BE2C (cell line): ENCODE measurements at regions not wholly inside any gene's neighbourhood (a gene's known extent, or its start where the extent isn't known, plus 50 kb on each side); places are given as distances from the start of the nearest gene placed in this dataset.

ENCODE experiments used
- DNase-seq: peaks from one replicate; pipeline ENCODE4 v3.0.0-alpha.2; 2020
- H3K27me3 ChIP-seq: fragments of 250-450 bp; sonication (Bioruptor Pico); 2 replicates; pipeline ENCODE4 v1.5.1; 2020; ENCODE audit warnings: mild to moderate bottlenecking
- H3K36me3 ChIP-seq: fragments of 250-450 bp; sonication (Bioruptor Pico); 2 replicates; pipeline ENCODE4 v1.5.1; 2020; ENCODE audit warnings: mild to moderate bottlenecking
- H3K4me1 ChIP-seq: fragments of 250-450 bp; sonication (Bioruptor Pico); 2 replicates; pipeline ENCODE4 v1.5.1; 2020
- H3K4me3 ChIP-seq: 2 replicates; pipeline ENCODE4 v1.5.1; 2011; ENCODE audit warnings: low read depth, low read length
- H3K9me3 ChIP-seq: fragments of 250-450 bp; sonication (Bioruptor Pico); 2 replicates; pipeline ENCODE4 v1.5.1; 2020
- TF ChIP-seq, protein P1 (sequence below): IDR thresholded peaks from 2 replicates; pipeline ENCODE4 v1.5.1; 2012; ENCODE audit warnings: mild to moderate bottlenecking, low read depth, low read length

DNA sequence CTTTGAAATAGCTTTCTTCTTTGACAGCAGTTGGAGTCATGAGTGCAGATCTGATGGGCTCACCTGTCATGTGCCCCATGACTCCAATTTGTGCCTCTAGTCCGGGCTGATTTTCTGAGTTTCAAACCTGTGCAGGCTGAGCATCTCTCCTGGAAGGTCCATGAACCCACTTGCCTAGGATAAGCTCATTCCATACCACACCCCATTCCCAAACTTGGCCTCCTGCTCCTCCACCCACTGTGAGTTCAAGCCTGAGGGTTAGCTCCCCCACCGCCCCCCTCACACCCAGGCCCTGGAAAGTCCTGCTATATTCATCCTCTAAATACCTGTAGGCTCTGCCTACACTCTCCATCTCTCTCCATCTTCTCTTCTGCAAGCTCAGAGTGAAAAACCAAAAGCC, 126.8 kb upstream of the VRK1 start:
- no peak for DNase-seq
- Histone ChIP-seq H3K9me3 (no peaks in the 10 kb centered on the region), H3K27me3 (peaks cover 3% of the 10 kb centered on the region; the same call in 1 of the 2 replicates), H3K4me1 (no peaks in the 10 kb centered on the region), H3K4me3 (no peak overlapping the region), H3K36me3 (no peaks in the 10 kb centered on the region)
- TF ChIP-seq, protein P1, sequence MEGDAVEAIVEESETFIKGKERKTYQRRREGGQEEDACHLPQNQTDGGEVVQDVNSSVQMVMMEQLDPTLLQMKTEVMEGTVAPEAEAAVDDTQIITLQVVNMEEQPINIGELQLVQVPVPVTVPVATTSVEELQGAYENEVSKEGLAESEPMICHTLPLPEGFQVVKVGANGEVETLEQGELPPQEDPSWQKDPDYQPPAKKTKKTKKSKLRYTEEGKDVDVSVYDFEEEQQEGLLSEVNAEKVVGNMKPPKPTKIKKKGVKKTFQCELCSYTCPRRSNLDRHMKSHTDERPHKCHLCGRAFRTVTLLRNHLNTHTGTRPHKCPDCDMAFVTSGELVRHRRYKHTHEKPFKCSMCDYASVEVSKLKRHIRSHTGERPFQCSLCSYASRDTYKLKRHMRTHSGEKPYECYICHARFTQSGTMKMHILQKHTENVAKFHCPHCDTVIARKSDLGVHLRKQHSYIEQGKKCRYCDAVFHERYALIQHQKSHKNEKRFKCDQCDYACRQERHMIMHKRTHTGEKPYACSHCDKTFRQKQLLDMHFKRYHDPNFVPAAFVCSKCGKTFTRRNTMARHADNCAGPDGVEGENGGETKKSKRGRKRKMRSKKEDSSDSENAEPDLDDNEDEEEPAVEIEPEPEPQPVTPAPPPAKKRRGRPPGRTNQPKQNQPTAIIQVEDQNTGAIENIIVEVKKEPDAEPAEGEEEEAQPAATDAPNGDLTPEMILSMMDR = no peak

DNA sequence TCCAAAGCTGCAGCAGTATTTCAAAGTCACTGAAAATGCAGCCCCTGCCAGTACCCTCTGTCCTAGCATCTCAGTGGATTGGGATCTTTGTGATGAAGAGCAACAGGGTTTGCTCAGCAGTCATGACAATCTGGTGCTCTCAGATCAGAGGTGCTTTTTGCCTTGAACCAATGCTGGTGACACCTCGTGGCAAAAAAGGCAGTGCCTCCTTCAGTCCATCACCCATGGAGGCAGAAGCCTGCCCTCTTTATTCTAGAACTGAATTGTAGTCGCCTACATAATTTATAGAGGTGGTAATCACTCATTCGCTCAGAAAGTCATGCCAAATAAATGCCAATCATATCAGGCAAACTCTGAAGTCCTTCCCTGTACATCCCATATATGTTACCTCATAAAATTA, 126.0 kb upstream of the VRK1 start:
- Histone ChIP-seq H3K27me3 (peaks cover 3% of the 10 kb centered on the region; the same call in 1 of the 2 replicates), H3K9me3 (no peaks in the 10 kb centered on the region), H3K4me1 (no peaks in the 10 kb centered on the region), H3K4me3 (no peak overlapping the region), H3K36me3 (no peaks in the 10 kb centered on the region)
- no peak for DNase-seq
- TF ChIP-seq, protein P1 = no peak

DNA sequence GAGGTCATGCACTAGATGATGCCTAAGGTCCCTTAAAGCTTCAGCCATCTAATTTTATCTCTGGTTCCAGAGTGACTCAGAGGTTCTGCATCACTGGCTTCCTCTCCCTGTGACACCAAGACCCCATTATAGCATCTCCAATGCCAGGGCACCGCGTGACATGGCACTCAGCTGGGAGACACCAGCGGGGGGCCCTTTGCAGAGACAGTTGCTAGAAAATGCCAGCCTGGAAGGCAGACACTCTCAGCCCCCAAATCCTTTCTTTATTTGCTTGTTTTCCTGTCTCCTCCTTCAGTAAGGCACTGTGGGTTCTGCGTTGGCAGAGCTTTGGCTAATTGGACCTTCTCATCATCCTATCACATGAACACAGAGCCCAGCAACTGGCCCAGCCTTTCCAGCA, 123.5 kb upstream of the VRK1 start:
- Histone ChIP-seq H3K36me3 (no peaks in the 10 kb centered on the region), H3K4me3 (no peak overlapping the region), H3K9me3 (no peaks in the 10 kb centered on the region), H3K4me1 (no peaks in the 10 kb centered on the region), H3K27me3 (no peaks in the 10 kb centered on the region)
- DNase-seq = no peak
- TF ChIP-seq, protein P1 = no peak

DNA sequence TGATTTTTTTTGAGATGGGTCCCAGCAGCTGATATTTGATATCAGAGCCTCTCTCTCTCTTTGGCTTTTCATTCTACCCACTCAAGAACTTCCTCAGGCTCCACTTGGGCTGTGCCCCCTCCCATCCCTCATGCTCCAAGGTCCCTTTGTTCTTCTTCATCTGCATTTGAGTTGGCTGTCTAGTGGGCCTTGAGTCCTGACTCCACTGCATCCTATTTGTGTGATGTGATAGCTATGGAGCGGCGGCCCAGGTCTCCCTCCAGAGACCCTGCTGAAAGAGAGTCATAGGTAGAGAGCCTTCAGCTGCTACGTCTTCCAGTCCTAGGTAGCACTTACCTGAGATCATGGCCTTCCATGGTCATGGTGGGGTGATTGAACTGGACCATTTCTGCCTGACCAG, 123.1 kb upstream of the VRK1 start:
- no peak for DNase-seq
- TF ChIP-seq, protein P1 = no peak
- H3K4me3 ChIP-seq = no peak overlapping the region
- H3K9me3 ChIP-seq = no peaks in the 10 kb centered on the region
- H3K36me3 ChIP-seq = no peaks in the 10 kb centered on the region
- no peaks in the 10 kb centered on the region for H3K27me3 ChIP-seq
- no peaks in the 10 kb centered on the region for H3K4me1 ChIP-seq

DNA sequence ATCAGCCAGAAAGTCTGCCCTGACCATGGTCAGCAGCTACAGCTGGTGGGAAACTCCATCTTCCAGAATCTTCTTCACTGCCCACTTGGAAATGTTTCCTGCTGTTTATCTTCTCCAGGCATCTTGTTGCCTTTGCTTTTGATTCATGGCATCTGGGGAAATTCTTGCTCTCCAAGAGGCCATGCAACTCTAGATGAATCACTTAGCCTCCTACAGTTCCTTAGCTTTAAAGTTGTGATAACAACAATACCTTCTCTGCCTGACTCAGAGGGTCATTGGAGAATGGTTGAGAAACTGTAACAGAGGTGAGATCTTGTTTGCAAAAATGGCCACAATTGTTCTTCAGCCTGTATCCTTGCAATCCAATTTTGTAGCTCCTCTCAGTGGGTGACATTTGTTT, 121.0 kb upstream of the VRK1 start:
- H3K27me3 ChIP-seq = no peaks in the 10 kb centered on the region
- no peak overlapping the region for H3K4me3 ChIP-seq
- TF ChIP-seq, protein P1 = no peak
- H3K36me3 ChIP-seq = no peaks in the 10 kb centered on the region
- DNase-seq = no peak
- H3K4me1 ChIP-seq = no peaks in the 10 kb centered on the region
- H3K9me3 ChIP-seq = no peaks in the 10 kb centered on the region

DNA sequence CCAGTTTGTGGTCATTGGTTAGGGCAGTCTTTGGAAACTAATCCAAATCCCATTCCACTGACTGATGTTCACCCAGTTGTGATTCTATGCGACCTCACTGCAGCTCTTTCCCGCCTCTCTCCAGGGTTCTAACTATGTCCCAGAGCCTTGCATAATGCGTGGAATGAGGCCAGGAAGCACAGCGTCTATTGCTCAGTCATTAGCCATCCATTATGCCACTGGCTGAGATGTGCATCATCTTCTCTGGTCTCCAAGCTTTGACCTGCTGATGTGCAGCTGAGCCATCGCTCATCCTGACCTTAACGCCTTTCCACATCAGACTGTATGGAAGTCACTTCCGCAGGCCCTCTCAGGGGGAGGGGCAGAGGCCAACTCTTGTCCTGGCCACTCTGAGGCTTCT, 115.4 kb upstream of the VRK1 start:
- no peak overlapping the region for H3K4me3 ChIP-seq
- no peaks in the 10 kb centered on the region for H3K4me1 ChIP-seq
- TF ChIP-seq, protein P1 = no peak
- H3K36me3 ChIP-seq = no peaks in the 10 kb centered on the region
- DNase-seq = no peak
- no peaks in the 10 kb centered on the region for H3K9me3 ChIP-seq
- H3K27me3 ChIP-seq = no peaks in the 10 kb centered on the region
